Neural progenitor cell (in vitro differentiated cells): ENCODE measurements at regions not wholly inside any gene's neighbourhood (a gene's known extent, or its start where the extent isn't known, plus 50 kb on each side); places are given as distances from the start of the nearest gene placed in this dataset.
"Not testable (repeated sequence)": the region's sequence is repeated elsewhere in the genome, so short reads cannot be mapped to it uniquely, and the experiment has no call there.

Source experiments
- DNase-seq: peaks from one replicate; pipeline ENCODE4 v3.0.0-alpha.2; 2016; ENCODE audit warnings: low spot score
- H2AFZ ChIP-seq: fragments of 200-600 bp; sonication (generic); replicated peaks from 2 replicates; pipeline ENCODE4 v1.6.1; 2016; ENCODE audit warnings: antibody characterized with exemption
- H3F3A ChIP-seq: fragments of 200-600 bp; sonication (generic); 2 replicates; pipeline ENCODE4 v1.6.1; 2016; ENCODE audit warnings: antibody characterized with exemption, low read depth
- H3K27ac ChIP-seq: fragments of 200-600 bp; sonication (generic); 2 replicates; pipeline ENCODE4 v1.5.1; 2016; ENCODE audit warnings: mild to moderate bottlenecking
- H3K27me3 ChIP-seq: fragments of 200-600 bp; sonication (generic); 2 replicates; pipeline ENCODE4 v1.6.1; 2016; ENCODE audit warnings: mild to moderate bottlenecking, moderate library complexity
- H3K36me3 ChIP-seq: fragments of 200-600 bp; sonication (generic); 2 replicates; pipeline ENCODE4 v1.5.1; 2016
- H3K4me1 ChIP-seq: fragments of 200-600 bp; sonication (generic); 2 replicates; pipeline ENCODE4 v1.6.1; 2016; ENCODE audit warnings: mixed run types
- H3K4me2 ChIP-seq: fragments of 200-600 bp; sonication (generic); 2 replicates; pipeline ENCODE4 v1.6.1; 2016
- H3K4me3 ChIP-seq: fragments of 200-600 bp; sonication (generic); 2 replicates; pipeline ENCODE4 v1.5.1; 2016
- H3K79me2 ChIP-seq: fragments of 200-600 bp; sonication (generic); 2 replicates; pipeline ENCODE4 v1.6.1; 2016; ENCODE audit warnings: low read depth
- H3K9ac ChIP-seq: fragments of 200-600 bp; sonication (generic); 2 replicates; pipeline ENCODE4 v1.6.1; 2016
- H3K9me3 ChIP-seq: fragments of 200-600 bp; sonication (generic); 2 replicates; pipeline ENCODE4 v1.5.1; 2016; ENCODE audit warnings: low read depth
- H4K20me1 ChIP-seq: fragments of 200-600 bp; sonication (generic); 2 replicates; pipeline ENCODE4 v1.6.1; 2016; ENCODE audit warnings: low read depth
- H3K27ac Mint-ChIP-seq: 3 replicates; pipeline ENCODE4 v1.8.0; 2021; ENCODE audit warnings: mixed read lengths
- H3K27me3 Mint-ChIP-seq: 2 replicates; pipeline ENCODE4 v1.8.0; 2022; ENCODE audit warnings: low read depth, mild to moderate bottlenecking, inconsistent platforms, moderate library complexity, mixed read lengths; ENCODE audit not compliant: insufficient read depth
- H3K36me3 Mint-ChIP-seq: 3 replicates; pipeline ENCODE4 v1.8.0; 2021; ENCODE audit warnings: mixed read lengths
- H3K4me1 Mint-ChIP-seq: 3 replicates; pipeline ENCODE4 v1.8.0; 2021; ENCODE audit warnings: mixed read lengths
- H3K4me3 Mint-ChIP-seq: 3 replicates; pipeline ENCODE4 v1.8.0; 2021; ENCODE audit warnings: mild to moderate bottlenecking, moderate library complexity, mixed read lengths
- H3K9me3 Mint-ChIP-seq: 3 replicates; pipeline ENCODE4 v1.8.0; 2020; ENCODE audit warnings: mixed read lengths

- not testable (repeated sequence) for H2AFZ ChIP-seq, H3F3A ChIP-seq, H4K20me1 ChIP-seq, H3K27ac ChIP-seq, H3K4me3 ChIP-seq, H3K27ac Mint-ChIP-seq, H3K9me3 Mint-ChIP-seq, H3K4me1 ChIP-seq, H3K27me3 Mint-ChIP-seq, H3K4me2 ChIP-seq, H3K4me1 Mint-ChIP-seq, H3K36me3 ChIP-seq, H3K9ac ChIP-seq, H3K79me2 ChIP-seq, H3K36me3 Mint-ChIP-seq, H3K27me3 ChIP-seq, H3K4me3 Mint-ChIP-seq, H3K9me3 ChIP-seq, DNase-seq
These were observed 99.0 kb upstream of the THOC3 start for GRCh38 chr5:176067162-176067561.

DNA sequence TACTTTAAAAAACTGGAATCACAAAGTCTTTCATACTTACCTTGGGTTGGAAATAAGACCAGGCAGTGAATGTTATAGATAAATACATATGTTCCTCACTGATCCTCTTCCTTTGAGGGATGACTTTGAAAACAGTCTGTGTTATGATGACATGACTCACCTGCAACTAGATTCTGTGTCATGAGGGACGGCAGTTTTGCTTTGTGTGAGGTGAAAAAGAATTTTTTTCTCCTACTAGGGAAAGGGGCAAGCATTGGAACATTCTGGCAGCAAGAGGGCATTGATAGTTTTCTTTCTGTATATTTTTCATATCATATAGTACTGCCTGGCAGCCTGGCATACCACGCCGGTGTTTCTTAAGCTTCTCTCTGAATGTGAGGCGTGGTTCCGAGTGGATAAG is 99.8 kb upstream of the THOC3 start:
- not testable (repeated sequence) for H3K36me3 Mint-ChIP-seq, H4K20me1 ChIP-seq, H2AFZ ChIP-seq, DNase-seq, H3F3A ChIP-seq, H3K9me3 ChIP-seq, H3K4me1 Mint-ChIP-seq, H3K79me2 ChIP-seq, H3K27me3 ChIP-seq, H3K27me3 Mint-ChIP-seq, H3K27ac ChIP-seq, H3K4me3 Mint-ChIP-seq, H3K4me2 ChIP-seq, H3K4me1 ChIP-seq, H3K9me3 Mint-ChIP-seq, H3K36me3 ChIP-seq, H3K27ac Mint-ChIP-seq, H3K9ac ChIP-seq, H3K4me3 ChIP-seq

- H3K4me2 ChIP-seq, H3K4me3 ChIP-seq, H3K36me3 Mint-ChIP-seq, H3K36me3 ChIP-seq, H3K27me3 Mint-ChIP-seq, H3K9me3 Mint-ChIP-seq, DNase-seq, H3K4me3 Mint-ChIP-seq, H2AFZ ChIP-seq, H3F3A ChIP-seq, H3K27ac Mint-ChIP-seq, H3K4me1 Mint-ChIP-seq, H3K27me3 ChIP-seq, H3K9ac ChIP-seq, H3K9me3 ChIP-seq, H4K20me1 ChIP-seq, H3K79me2 ChIP-seq, H3K27ac ChIP-seq, H3K4me1 ChIP-seq: not testable (repeated sequence)
These were observed 106.0 kb upstream of the THOC3 start for GRCh38 chr5:176073996-176074571.

- not testable (repeated sequence) for H3K27ac ChIP-seq, DNase-seq, H3F3A ChIP-seq, H3K9me3 Mint-ChIP-seq, H3K4me3 ChIP-seq, H3K79me2 ChIP-seq, H3K36me3 ChIP-seq, H2AFZ ChIP-seq, H3K36me3 Mint-ChIP-seq, H3K9ac ChIP-seq, H3K4me2 ChIP-seq, H4K20me1 ChIP-seq, H3K9me3 ChIP-seq, H3K4me3 Mint-ChIP-seq, H3K27me3 Mint-ChIP-seq, H3K27me3 ChIP-seq, H3K4me1 ChIP-seq, H3K27ac Mint-ChIP-seq, H3K4me1 Mint-ChIP-seq
These were observed 115.6 kb upstream of the THOC3 start for GRCh38 chr5:176083717-176084116.

GRCh38 chr5:176103083-176103482 is 135.0 kb upstream of the THOC3 start:
- not testable (repeated sequence) for H3K36me3 ChIP-seq, H3K4me1 Mint-ChIP-seq, H3K4me1 ChIP-seq, H3K27me3 ChIP-seq, H3F3A ChIP-seq, H3K9me3 ChIP-seq, H3K9ac ChIP-seq, H3K4me2 ChIP-seq, H3K9me3 Mint-ChIP-seq, H3K4me3 ChIP-seq, H3K4me3 Mint-ChIP-seq, H3K27me3 Mint-ChIP-seq, H3K27ac Mint-ChIP-seq, H4K20me1 ChIP-seq, DNase-seq, H3K27ac ChIP-seq, H2AFZ ChIP-seq, H3K36me3 Mint-ChIP-seq, H3K79me2 ChIP-seq

GRCh38 chr5:176112888-176113287 is 125.3 kb upstream of the SIMC1 start:
- H3K4me2 ChIP-seq, H3K36me3 Mint-ChIP-seq, H4K20me1 ChIP-seq, H3K4me1 Mint-ChIP-seq, H3K4me3 Mint-ChIP-seq, H3K4me1 ChIP-seq, H3K9me3 ChIP-seq, H3K27ac ChIP-seq, DNase-seq, H2AFZ ChIP-seq, H3F3A ChIP-seq, H3K27me3 Mint-ChIP-seq, H3K9me3 Mint-ChIP-seq, H3K4me3 ChIP-seq, H3K9ac ChIP-seq, H3K27me3 ChIP-seq, H3K27ac Mint-ChIP-seq, H3K36me3 ChIP-seq, H3K79me2 ChIP-seq: not testable (repeated sequence)

GRCh38 chr5:176113673-176114335 is 124.4 kb upstream of the SIMC1 start:
- not testable (repeated sequence) for H3K27ac ChIP-seq, H3K9me3 Mint-ChIP-seq, H3K27me3 Mint-ChIP-seq, H3K36me3 Mint-ChIP-seq, H3K27ac Mint-ChIP-seq, H4K20me1 ChIP-seq, DNase-seq, H3K4me3 Mint-ChIP-seq, H2AFZ ChIP-seq, H3K9ac ChIP-seq, H3K36me3 ChIP-seq, H3K9me3 ChIP-seq, H3F3A ChIP-seq, H3K4me2 ChIP-seq, H3K4me1 ChIP-seq, H3K4me1 Mint-ChIP-seq, H3K79me2 ChIP-seq, H3K27me3 ChIP-seq, H3K4me3 ChIP-seq

DNA sequence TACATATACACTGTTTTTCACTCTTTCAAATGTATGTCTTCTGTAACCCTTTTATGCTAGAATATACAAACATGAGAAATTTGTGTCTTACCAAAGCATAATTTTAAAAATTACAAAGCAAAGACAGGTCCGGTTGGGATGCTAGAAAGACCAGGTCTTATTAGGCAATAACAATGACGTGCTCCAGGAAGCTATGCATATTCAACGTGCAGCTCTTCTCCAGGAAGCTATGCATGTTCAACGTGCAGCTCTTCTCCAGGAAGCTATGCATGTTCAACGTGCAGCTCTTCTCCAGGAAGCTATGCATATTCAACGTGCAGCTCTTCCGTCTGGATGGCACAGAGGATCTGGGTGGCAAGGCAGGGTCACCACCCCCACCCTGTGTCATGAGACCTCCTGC is 123.4 kb upstream of the SIMC1 start:
- H3K4me1 Mint-ChIP-seq, H3K27me3 ChIP-seq, H3K27ac ChIP-seq: not testable (repeated sequence)

More for the DNA sequence above, 123.4 kb upstream of the SIMC1 start:
- H3K27ac Mint-ChIP-seq, H3K9ac ChIP-seq, H2AFZ ChIP-seq, H3K36me3 Mint-ChIP-seq, H3K4me1 ChIP-seq, H3K4me3 ChIP-seq, H3K27me3 Mint-ChIP-seq, H3F3A ChIP-seq, H3K9me3 ChIP-seq, H3K9me3 Mint-ChIP-seq, H4K20me1 ChIP-seq, H3K4me3 Mint-ChIP-seq, DNase-seq, H3K4me2 ChIP-seq, H3K79me2 ChIP-seq, H3K36me3 ChIP-seq: not testable (repeated sequence)
